Hypothalamus (tissue), 51 donors: ENCODE measurements at regions not wholly inside any gene's neighbourhood (a gene's known extent, or its start where the extent isn't known, plus 50 kb on each side); places are given as distances from the start of the nearest gene placed in this dataset.
"Not testable (repeated sequence)": the region's sequence is repeated elsewhere in the genome, so short reads cannot be mapped to it uniquely, and the experiment has no call there.

Experiments
- DNase-seq, 51 donors: peaks; one replicate each; lab custom pipeline; 2025; lab: John Stamatoyannopoulos, UW

DNA sequence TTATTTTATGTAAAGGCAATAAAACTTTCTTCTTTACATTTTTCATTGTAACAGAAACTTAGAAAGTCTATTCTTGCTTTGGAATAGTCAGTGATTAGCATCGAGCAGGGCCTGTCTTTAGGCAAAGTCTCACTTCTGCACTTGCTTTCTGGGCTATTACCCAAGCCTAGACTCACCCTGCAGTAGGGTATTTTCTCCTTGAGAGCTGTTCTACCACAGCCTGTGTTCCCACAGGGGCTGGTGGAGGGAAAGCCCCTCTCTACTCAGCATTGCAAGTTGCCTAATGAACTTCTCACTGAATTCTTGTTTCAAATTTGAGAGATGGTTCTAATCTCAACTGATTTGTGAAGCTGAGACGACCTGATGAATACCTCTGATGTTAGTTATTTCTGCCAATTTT, 111.7 kb upstream of the KLHL14 start:
- DNase-seq, result no peak

DNA sequence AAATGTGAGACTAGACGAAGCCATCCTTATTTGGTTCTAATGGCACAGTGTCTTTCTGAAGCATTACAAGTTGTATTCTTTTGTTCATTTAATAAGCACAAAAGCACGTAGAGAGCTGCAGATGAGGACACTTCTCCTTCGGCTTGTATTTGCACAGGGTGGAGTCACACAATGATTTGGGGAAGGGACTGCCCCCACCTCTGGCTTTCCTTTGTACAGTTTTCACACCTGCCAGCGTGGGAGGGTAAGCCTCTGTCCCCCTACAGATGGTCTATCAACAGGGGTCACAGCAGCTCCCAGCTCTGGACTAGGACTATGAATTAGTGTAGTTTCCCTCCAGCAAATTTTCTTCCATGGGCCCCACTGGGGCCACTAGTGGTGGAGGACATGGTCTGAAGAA, 108.2 kb upstream of the KLHL14 start:
- DNase-seq, result no peak

DNA sequence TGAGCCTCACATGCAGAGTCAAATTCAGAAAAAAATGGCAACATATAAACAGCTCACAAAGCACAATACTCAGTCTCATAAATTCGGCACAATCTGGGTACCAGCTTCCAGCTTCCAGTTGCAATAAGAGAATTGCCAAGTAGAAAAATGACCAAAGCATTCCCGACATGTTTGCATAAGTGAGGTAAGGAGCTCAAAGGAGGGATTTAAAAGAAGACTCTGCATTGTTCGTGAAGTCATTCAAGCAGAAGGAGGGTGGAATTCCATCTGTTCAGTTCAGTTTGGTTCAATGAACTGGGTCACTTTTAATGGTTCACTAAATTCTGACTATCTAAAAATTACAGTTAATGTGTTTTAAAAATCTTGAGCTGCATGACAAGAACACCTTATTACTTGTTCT, 106.7 kb upstream of the KLHL14 start:
- no peak for DNase-seq

DNA sequence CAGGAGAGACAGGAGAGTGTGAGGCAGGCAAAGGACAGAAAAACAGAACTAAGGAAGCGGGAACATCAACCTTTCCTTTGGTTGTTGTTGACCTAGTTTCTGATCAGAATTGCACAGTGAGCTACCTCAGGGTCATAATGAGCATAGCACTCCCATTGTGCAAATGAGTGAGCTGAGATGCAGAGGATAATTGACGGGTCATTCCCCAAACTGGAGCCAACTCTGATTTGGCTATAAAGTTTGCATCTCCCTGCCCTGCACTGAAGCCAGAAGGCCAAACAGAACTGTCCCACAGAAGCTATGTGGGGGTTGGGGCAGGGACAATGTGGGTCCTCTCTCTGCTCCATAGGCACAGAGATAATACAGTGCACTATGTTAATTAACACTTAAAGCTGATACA, 105.6 kb upstream of the KLHL14 start:
- DNase-seq, result no peak

DNA sequence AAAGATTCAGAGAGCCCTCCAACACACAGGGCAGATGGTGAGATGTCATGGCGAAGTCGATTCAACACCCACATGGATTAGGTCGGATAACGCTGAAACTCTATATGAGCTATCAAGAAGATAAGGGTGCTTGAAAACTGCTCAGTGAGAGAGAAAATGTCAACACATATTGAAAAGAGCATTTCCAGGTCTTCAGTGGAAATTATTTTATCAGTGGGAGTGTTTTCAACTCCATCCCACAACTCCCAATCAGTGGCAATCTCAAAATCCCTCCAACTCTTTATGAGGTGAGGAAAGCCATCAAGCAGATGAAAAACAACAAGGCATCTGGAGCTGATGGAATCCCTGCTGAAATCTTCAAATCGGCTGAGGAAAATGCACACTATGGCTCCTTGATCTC, 104.5 kb upstream of the KLHL14 start:
- no peak for DNase-seq

DNA sequence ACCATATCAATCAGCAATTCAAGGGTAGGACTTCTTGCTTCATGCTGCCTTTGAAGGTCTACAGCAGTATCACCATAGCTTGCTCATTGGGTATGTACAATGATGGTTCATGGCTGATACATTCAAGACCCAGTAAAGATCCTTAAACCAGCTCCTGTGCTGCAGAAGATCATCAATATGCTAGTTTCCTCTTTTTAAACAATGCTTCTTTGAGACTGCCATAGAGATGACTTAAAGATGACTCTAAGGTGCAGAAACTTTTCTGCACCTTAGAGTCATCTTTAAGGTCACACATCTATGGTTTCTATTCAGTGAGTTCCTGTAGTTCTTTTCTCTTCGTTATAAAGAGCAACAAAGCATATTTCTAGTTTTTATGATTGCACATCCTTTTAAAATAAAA, 102.8 kb upstream of the KLHL14 start:
- DNase-seq, result no peak

DNA sequence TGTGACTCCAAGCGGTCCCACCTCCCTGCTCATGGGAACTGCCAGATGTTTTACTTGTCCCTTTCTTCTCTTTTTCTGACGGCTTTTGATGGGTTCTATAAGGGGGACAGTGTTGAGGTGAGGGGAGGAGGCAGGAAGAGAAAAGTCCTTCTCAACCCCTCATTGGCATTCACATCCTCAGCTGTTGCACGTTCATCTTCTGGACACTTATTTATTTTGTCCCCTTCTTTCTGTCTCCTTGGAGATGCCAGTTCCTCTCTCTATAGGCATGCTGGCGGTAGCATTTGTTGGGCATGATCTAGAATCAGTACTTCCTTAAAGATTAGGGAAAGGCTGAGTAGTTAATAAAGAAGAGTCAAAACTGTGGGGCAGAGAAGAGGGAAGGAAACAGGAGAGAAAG, 99.0 kb upstream of the KLHL14 start:
- no peak for DNase-seq

DNA sequence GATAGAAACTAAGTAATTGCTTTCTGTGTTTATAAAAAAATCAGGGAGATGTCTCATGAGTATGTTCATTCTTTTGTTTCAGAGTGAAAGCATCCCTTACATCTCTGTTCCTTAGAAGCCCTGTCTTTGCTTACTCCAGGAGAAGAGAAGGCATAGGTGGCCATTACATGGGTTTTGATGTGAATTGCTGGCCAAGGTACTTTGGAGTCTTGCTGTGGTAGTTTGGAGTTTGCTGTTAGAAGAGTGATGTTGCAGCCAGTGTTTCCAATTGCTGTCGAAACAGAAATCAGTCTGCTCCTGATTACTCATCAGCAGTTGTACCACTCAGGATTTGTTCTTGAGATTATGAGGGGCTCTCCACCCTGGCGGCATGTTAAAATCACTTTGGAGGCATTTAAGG, 97.8 kb upstream of the KLHL14 start:
- no peak for DNase-seq

DNA sequence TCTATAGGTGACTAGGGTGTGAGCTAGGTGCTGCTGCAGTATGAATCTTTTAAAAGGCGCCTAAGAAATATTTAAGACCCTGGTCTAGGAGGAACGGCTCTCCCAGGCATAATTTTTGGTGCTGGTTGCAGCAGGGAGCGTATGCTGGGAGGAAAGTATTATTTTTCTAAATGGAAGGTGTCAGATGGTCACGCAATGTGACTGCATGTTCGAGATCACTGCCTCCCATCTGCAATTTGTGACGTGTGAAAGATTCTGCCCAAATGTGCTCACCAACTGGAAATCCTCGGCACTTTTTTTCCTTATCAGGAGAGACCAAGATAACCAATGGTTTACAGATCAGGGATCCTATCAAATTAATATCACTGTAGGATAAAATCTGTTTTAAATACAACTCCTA, 95.6 kb upstream of the KLHL14 start:
- DNase-seq, result peak in 1 of 51 donors; percentile 23

DNA sequence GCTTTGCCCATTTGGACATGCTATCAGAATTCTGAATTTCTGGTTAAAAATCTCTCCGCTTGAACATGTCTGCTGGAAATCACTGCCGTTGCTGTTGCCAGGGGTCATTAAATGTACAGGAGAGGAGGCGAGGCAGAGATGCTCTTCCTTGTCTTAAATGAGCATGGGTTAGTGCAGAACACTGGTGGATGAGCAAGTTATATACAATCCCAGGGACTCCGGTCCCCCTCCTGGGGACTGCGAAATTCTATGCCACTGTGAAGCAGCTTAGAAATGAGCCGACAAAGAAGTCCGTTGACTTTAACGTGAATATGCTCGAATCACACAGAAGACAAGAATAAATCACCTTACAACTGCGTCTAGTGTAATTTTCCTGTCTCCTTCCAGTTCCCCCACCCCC, 95.1 kb upstream of the KLHL14 start:
- peak in 1 of 51 donors; percentile 23 for DNase-seq

DNA sequence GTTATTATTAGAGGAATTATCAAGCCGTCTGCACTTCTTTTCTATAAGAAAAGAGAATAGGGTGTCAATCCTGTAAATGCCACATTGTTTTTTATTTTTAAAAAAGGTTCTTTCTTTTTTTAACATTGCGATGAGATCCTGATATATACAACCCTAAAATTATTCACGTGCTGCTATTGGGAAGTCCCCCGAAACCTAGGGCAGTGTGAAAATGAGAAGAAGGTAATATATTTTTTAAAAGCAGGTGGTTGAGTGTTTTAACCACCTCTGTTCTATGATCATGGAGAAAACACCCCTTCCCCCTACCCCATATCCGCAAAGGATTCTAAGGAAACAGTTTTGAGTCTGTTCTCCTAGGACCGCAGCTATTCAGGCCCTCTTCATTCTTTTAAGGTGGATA, 94.5 kb upstream of the KLHL14 start:
- no peak for DNase-seq

DNA sequence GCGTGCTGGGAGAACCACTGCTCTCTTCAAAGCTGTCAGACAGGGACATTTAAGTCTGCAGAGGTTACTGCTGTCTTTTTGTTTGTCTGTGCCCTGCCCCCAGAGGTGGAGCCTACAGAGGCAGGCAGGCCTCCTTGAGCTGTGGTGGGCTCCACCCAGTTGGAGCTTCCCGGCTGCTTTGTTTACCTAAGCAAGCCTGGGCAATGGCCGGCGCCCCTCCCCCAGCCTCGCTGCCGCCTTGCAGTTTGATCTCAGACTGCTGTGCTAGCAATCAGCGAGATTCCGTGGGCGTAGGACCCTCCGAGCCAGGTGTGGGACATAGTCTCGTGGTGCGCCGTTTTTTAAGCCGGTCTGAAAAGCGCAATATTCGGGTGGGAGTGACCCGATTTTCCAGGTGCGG, 89.2 kb upstream of the KLHL14 start:
- not testable (repeated sequence) for DNase-seq

DNA sequence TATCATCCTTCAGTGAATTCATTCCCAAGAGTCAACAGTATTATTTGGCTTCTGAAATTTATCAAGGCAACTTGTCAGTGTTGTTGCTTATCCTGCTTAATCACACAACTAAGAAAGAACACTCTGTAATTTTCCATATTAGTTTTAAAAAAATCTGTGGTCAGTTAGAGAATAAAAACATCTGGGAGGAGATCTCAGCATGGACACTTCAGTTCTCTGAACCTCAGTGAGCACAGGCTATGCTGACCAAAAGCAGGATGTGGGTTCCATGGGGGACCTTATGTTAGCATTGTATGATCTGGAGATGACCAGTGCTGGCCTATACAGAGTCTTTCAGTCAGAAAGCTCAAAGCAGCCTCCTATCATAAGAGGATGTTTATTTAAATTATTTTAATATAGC, 79.1 kb upstream of the KLHL14 start:
- no peak for DNase-seq

DNA sequence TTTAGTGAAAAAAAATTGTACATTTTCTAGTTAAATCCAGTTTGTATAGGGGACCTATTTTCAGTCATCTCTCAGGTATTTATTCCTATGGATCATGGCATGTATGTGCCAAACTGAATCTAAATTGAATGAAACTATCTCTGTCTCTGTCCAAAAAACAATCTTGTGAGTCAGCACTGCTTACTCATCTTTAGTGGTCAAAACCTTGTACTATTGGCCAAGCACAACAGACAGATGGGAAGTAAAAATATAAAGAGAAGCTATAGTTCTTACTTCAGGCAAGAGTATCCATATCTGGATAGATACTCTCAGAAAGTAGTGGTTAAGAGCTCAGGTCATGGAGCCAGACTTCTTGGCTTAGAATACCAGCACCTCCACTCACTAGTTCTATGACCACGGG, 76.0 kb upstream of the KLHL14 start:
- DNase-seq, result no peak

DNA sequence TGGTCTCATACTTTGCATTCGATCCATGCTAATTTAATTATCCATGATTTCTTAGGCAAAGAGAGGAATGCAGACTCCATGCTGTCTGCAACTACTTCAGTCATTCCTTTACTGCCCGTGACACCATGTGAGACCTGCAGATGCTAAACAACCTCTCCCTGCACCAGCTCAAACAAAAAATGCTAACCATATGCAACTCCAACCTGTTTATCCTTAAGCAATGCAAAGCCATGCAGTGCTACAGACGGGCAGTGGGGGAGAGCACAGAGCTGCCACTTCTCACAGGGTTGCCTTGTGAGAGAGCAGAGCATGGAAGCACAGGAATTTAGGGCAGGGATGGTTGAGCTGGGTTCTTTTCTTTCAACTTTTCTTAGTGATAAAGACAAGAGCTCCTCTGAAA, 74.9 kb upstream of the KLHL14 start:
- DNase-seq, result no peak

DNA sequence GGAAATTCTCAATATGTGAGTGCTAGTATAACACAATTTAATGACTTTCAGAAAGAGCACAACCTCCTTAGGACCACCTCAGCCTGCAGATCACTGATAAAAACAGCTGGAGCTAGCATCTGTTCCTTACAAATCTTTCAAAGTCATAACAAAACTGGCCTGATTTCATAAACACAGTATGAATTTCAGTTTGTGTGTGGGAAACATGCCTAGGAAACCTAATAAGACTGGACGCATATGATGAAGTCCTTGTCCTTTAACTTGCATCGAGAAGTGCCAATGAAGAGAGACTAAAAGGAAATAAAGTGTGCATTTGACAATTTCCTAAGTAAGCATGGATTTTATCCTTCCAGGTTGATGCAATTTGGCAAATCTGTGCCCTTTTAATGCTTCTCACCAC, 74.1 kb upstream of the KLHL14 start:
- no peak for DNase-seq

DNA sequence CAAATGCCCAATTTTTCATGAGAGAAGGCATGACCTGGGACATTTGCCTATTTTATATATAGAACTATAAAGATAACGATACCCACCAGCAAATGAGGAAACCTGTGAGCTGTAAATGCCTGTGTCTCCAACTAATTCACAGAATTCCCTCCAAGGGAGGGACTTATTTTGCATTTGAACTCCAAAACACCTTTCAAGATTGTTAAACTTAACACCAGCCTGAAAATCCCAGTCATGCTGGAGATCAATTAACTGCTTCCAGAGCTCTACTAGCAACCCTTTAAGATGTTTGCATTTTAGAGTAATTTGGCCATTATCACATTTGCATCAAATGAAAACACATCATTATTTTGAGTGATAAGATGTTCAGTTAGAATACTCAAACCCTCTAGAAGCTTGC, 68.1 kb upstream of the KLHL14 start:
- DNase-seq, result no peak

DNA sequence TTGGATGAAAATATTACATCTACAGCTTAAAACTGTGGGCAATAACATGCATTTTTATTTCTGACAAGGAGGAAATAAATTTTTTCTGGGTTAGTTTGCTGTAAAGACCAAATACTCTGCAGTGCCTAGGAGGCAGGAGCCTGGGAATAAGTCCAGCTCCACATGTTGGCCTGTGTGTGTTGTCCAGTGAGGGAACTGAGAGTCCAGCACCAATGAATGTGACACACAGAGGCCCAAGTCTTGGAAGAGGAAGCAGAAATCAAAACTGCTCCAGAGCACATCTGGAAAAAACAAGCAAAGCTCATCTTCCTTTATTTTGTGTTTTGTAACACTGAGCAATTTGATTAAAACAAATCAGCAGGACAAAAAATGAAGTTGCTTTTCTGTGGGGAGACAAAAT, 63.1 kb upstream of the KLHL14 start:
- no peak for DNase-seq

DNA sequence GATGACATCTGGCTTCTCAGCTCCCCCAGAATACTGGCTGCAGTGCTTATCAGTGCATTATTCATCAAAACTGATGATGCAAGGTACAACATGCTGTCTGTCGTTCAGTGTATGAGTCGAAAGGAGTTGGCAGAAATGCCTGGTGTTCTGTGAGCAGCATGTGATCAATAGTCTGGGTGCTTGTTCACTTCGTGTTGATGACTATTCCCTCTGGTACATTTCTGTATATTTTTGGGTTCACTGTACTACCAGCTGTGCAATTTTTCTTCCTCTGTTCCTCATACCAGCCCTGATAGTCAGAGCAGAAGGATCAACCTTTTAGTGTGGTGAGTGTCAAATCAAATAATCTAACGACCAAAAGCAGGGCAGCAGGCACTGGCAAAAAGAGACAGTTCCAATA, 59.0 kb upstream of the KLHL14 start:
- peak in 1 of 51 donors; percentile 18 for DNase-seq

DNA sequence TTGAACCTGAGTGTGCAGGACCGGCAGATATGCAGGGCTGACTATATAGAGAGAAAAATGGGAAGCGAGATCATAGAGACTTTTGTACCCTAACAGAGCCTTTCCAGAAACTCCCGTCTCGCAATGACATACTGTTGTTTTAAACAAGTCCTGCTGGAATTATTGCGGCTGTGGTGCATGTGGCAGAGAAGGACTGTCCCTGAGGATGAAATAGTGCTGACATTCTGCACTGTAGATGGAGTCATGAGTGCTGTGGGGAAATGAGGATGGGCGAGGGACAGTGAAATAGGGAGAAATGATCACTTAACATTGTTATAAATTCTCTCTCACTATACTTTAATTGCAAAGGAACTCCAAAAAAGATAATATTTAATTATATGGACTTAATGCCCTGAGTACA, 50.4 kb upstream of the KLHL14 start:
- no peak for DNase-seq
